ENCODE measurements at regions not wholly inside any gene's neighbourhood (a gene's known extent, or its start where the extent isn't known, plus 50 kb on each side); places are given as distances from the start of the nearest gene placed in this dataset.

DNA sequence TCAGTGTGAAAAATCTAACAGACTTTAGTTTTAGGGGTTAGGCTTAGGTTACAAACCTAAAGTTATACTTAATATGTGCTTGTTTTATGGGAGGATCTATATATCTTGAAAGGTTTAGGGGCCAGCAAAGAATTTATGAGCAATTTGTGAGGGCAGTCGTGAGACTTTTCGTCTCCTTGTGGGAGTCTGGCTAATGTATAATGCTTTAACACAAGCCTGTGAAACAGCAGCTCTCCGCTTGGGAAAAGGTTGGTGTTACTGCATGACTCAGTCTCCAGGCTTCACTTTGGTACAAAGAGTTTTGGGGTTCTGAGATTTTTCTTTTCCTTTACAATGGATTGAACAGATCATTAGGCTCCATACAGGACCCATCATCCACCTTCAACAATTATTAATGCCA is 79.0 kb upstream of the MFGE8 start:
- POLR2A ChIA-PET: interaction anchor here (1.7 kb wide), 1 partner anchor 80 kb away, joined by 5 read pairs; no protein-coding TSS in a partner anchor
- DNase-seq (ENCODE audit: low read depth, low spot score): no peak
- CTCF ChIA-PET: interaction anchor here (1.0 to 2.1 kb wide), 5 partner anchors 9 to 87 kb away, joined by 3 to 9 read pairs (median 4); no protein-coding TSS in a partner anchor
- TF ChIP-seq, protein P1, sequence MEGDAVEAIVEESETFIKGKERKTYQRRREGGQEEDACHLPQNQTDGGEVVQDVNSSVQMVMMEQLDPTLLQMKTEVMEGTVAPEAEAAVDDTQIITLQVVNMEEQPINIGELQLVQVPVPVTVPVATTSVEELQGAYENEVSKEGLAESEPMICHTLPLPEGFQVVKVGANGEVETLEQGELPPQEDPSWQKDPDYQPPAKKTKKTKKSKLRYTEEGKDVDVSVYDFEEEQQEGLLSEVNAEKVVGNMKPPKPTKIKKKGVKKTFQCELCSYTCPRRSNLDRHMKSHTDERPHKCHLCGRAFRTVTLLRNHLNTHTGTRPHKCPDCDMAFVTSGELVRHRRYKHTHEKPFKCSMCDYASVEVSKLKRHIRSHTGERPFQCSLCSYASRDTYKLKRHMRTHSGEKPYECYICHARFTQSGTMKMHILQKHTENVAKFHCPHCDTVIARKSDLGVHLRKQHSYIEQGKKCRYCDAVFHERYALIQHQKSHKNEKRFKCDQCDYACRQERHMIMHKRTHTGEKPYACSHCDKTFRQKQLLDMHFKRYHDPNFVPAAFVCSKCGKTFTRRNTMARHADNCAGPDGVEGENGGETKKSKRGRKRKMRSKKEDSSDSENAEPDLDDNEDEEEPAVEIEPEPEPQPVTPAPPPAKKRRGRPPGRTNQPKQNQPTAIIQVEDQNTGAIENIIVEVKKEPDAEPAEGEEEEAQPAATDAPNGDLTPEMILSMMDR (IDR thresholded peaks at IDR 0.05; ENCODE audit: insufficient read depth, low read length, missing control alignments): no peak
- no peak overlapping the region for H3K4me3 ChIP-seq (ENCODE audit: low read depth, low read length)

DNA sequence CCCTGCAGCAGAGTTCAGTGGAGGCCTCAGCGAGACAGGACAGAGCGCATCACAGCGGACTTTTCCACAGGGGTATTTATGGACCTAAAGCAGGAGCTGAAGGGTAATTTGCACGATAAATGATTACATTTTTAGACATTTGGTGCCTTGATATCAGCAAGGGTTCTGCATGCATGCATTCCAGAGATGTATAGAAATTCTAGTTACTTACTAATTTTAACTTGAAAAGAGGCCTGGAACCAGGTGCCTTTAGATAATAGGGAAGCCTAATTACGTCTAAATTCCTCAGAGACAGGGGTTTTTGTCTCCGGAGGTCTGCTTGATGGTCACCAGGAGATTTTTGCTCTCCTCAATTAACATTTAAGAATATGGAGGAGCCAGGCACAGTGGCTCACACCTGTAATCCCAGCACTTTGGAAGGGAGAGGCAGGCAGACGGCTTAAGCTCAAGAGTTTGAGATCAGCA is 79.8 kb upstream of the MFGE8 start:
- H3K4me3 ChIP-seq (ENCODE audit: low read depth, low read length): no peak overlapping the region
- POLR2A ChIA-PET: interaction anchor here (1.7 kb wide), 1 partner anchor 81 kb away, joined by 5 read pairs; no protein-coding TSS in a partner anchor
- no peak for DNase-seq (ENCODE audit: low read depth, low spot score)
- CTCF ChIA-PET: interaction anchor here (1.0 to 2.1 kb wide), 4 partner anchors 9 to 88 kb away, joined by 3 to 9 read pairs (median 6); no protein-coding TSS in a partner anchor
- TF ChIP-seq, protein P1 (IDR thresholded peaks at IDR 0.05; ENCODE audit: insufficient read depth, low read length, missing control alignments): no peak

DNA sequence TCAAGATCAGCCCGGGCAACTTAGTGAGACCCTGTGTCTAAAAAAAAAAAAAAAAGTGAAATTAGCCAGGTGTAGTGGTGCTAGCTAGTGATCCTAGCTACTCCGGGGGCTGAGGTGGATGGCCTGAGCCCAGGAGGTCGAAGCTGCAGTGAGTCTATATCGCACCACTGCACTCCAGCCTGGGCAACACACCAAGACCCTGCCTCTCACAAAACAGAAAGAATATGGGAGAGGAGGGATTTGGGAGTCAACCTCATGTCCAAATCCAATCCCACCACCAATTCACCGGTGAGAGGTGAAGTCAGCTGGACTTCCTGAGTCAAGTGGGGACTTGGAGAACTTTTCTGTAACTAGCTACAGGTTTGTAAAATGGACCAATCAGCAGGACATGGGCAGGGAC is 80.5 kb upstream of the MFGE8 start:
- no peak overlapping the region for H3K4me3 ChIP-seq (ENCODE audit: low read depth, low read length)
- no peak for DNase-seq (ENCODE audit: low read depth, low spot score)
- ChIA-PET CTCF (interaction anchor here (0.7 to 2.6 kb wide), 4 partner anchors 10 to 115 kb away, joined by 3 to 19 read pairs (median 6); no protein-coding TSS in a partner anchor), POLR2A (interaction anchor here (1.1 to 1.7 kb wide), 2 partner anchors 74 to 82 kb away, joined by 3 to 5 read pairs; no protein-coding TSS in a partner anchor)
- TF ChIP-seq, protein P1 (IDR thresholded peaks at IDR 0.05; ENCODE audit: insufficient read depth, low read length, missing control alignments): no peak

DNA sequence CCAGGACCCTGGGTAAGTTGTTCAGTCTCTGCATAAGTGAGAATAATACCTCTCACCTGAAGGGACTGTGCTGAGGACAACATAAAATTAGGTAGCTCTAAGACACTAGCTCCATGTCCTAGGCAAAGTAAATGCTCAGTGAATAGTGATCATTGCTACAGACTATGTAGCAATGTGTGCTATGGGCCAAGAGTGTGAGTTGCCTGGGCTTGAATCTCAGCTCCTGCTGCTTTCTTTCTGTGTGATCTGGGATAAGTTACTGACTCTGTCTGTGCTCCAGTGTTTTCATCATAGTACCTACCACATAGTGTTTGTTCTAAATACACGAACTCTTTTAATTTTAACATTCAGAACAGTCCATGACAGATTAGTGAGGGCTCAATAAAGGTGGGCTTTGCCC is 81.1 kb upstream of the MFGE8 start:
- DNase-seq (ENCODE audit: low read depth, low spot score): no peak
- TF ChIP-seq, protein P1 (IDR thresholded peaks at IDR 0.05; ENCODE audit: insufficient read depth, low read length, missing control alignments): no peak
- ChIA-PET POLR2A (interaction anchor here (0.9 to 1.7 kb wide), 3 partner anchors 10 to 82 kb away, joined by 3 to 5 read pairs (median 3); no protein-coding TSS in a partner anchor), CTCF (interaction anchor here (0.7 to 2.6 kb wide), 5 partner anchors 10 to 116 kb away, joined by 3 to 19 read pairs (median 8); no protein-coding TSS in a partner anchor)
- no peak overlapping the region for H3K4me3 ChIP-seq (ENCODE audit: low read depth, low read length)

DNA sequence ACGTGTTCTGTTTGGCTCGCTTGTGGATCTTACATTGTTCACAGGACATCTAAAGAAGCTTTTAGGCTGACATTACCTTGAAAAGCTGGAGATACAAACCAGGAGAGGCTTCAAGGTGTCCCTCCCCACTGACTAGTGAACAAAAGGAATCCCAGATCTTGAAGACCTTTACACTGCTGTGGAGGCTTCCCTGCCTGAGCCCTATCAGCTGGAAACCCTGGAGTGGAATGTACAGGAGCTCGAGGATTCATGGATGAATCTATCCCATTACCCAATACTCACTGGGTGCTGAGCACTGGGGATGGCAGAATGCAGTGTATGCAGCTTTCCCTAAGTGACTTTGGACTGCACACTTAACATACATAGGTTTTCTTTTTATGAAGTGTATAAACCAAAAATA is 82.3 kb upstream of the MFGE8 start:
- TF ChIP-seq, protein P1 (IDR thresholded peaks at IDR 0.05; ENCODE audit: insufficient read depth, low read length, missing control alignments): no peak
- ChIA-PET POLR2A (interaction anchor here (0.6 to 0.7 kb wide), 2 partner anchors 84 to 91 kb away, joined by 3 read pairs; no protein-coding TSS in a partner anchor), CTCF (interaction anchor here (0.9 to 2.6 kb wide), 5 partner anchors 8 to 182 kb away, joined by 3 to 19 read pairs (median 8); no protein-coding TSS in a partner anchor)
- no peak overlapping the region for H3K4me3 ChIP-seq (ENCODE audit: low read depth, low read length)
- DNase-seq (ENCODE audit: low read depth, low spot score): no peak

DNA sequence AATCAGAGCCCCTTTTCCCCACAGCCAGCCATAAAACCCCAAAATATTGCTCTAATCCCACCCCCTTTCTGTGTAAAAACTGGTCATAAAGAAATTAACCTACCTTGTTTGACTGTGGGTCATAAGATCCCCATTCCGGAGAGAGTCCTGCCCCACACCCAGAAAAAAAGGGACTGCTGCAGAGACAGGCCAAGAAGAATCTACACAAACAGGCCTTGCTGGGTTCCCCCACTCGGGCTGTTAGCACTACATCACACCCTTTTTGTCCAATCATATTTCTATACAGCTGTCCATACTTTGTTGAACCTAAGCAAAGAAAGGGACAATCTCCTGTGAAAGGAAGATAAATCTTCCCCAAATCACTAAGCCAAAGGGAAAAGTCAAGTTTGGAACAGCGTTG is 84.4 kb upstream of the MFGE8 start:
- CTCF ChIA-PET: interaction anchor here (1.7 kb wide), 1 partner anchor 93 kb away, joined by 8 read pairs; no protein-coding TSS in a partner anchor

More for the DNA sequence above, 84.4 kb upstream of the MFGE8 start:
- TF ChIP-seq, protein P1 (IDR thresholded peaks at IDR 0.05; ENCODE audit: insufficient read depth, low read length, missing control alignments): no peak
- DNase-seq (ENCODE audit: low read depth, low spot score): no peak
- no peak overlapping the region for H3K4me3 ChIP-seq (ENCODE audit: low read depth, low read length)
- POLR2A ChIA-PET: no interaction called here

All from AG04449 (cell line).